Neural cell (in vitro differentiated cells): ENCODE measurements at regions not wholly inside any gene's neighbourhood (a gene's known extent, or its start where the extent isn't known, plus 50 kb on each side); places are given as distances from the start of the nearest gene placed in this dataset.

Source experiments
- EP300 ChIP-seq: fragments of 450-650 bp; conservative IDR thresholded peaks from 2 replicates; pipeline ENCODE4 v1.6.1; 2014; ENCODE audit warnings: antibody characterized with exemption, mild to moderate bottlenecking, moderate library complexity; ENCODE audit not compliant: poor library complexity, severe bottlenecking
- MXI1 ChIP-seq: fragments of 450-650 bp; conservative IDR thresholded peaks from 2 replicates; pipeline ENCODE4 v1.6.1; 2014; ENCODE audit warnings: antibody characterized with exemption, mild to moderate bottlenecking; ENCODE audit not compliant: poor library complexity, severe bottlenecking
- POLR2AphosphoS5 ChIP-seq: IDR thresholded peaks from 2 replicates; pipeline ENCODE4 v1.6.1; 2012
- RAD21 ChIP-seq: fragments of 450-650 bp; conservative IDR thresholded peaks from 2 replicates; pipeline ENCODE4 v1.6.1; 2014; ENCODE audit warnings: antibody characterized with exemption, mild to moderate bottlenecking, moderate library complexity
- SMC3 ChIP-seq: fragments of 450-650 bp; conservative IDR thresholded peaks from 2 replicates; pipeline ENCODE4 v1.6.1; 2014; ENCODE audit warnings: antibody characterized with exemption, mild to moderate bottlenecking, moderate library complexity; ENCODE audit not compliant: poor library complexity
- TAF1 ChIP-seq: IDR thresholded peaks from 2 replicates; pipeline ENCODE4 v1.6.1; 2012; ENCODE audit warnings: low read depth
- TF ChIP-seq, protein P1 (sequence below): fragments of 450-650 bp; IDR thresholded peaks from 2 replicates; pipeline ENCODE4 v1.5.1; 2014; ENCODE audit warnings: antibody characterized with exemption, mild to moderate bottlenecking, moderate library complexity; ENCODE audit not compliant: poor library complexity, severe bottlenecking

DNA sequence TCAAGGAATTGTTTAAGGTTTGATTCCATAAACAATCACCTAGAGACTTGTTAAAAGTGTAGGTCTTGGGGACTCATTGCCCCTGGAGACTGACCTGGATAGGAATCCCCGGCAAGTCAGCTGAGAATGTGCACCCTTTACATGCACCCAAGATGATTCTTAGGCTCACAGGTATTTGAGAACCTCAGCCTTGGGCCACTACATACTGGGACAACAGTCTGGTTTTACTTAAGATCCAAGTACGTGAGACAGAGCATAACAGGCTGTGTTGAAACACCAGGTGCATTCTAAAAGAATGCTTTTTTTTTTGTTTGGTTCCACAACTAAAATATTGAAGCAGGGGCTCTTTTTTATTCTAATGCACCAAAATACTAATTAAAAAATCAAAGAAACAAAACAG lies 215.8 kb downstream of the TMX3 start:
- no peak for TF ChIP-seq TAF1
- TF ChIP-seq, protein P1, sequence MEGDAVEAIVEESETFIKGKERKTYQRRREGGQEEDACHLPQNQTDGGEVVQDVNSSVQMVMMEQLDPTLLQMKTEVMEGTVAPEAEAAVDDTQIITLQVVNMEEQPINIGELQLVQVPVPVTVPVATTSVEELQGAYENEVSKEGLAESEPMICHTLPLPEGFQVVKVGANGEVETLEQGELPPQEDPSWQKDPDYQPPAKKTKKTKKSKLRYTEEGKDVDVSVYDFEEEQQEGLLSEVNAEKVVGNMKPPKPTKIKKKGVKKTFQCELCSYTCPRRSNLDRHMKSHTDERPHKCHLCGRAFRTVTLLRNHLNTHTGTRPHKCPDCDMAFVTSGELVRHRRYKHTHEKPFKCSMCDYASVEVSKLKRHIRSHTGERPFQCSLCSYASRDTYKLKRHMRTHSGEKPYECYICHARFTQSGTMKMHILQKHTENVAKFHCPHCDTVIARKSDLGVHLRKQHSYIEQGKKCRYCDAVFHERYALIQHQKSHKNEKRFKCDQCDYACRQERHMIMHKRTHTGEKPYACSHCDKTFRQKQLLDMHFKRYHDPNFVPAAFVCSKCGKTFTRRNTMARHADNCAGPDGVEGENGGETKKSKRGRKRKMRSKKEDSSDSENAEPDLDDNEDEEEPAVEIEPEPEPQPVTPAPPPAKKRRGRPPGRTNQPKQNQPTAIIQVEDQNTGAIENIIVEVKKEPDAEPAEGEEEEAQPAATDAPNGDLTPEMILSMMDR, result no peak
- no peak for TF ChIP-seq SMC3
- TF ChIP-seq MXI1, result no peak
- no peak for TF ChIP-seq RAD21
- no peak for TF ChIP-seq POLR2AphosphoS5
- no peak for TF ChIP-seq EP300
